Sigmoid colon (tissue), 6 donors: ENCODE measurements at regions not wholly inside any gene's neighbourhood (a gene's known extent, or its start where the extent isn't known, plus 50 kb on each side); places are given as distances from the start of the nearest gene placed in this dataset.

ENCODE experiments used
- DNase-seq: peaks from one replicate; pipeline ENCODE4 v3.0.0-alpha.2; 2019
- H3K27ac ChIP-seq, 4 donors: fragments of 200-600 bp; sonication (generic); one replicate each; pipeline ENCODE4 v1.5.1; 2016 to 2019; ENCODE audit warnings: mild to moderate bottlenecking in 1 of 4
- H3K27me3 ChIP-seq, 3 donors: fragments of 200-600 bp; sonication (generic); one replicate each; pipeline ENCODE4 v1.5.1; 2019; ENCODE audit warnings: mild to moderate bottlenecking in 1 of 3
- H3K36me3 ChIP-seq, 4 donors: fragments of 200-600 bp; sonication (generic); one replicate each; pipeline ENCODE4 v1.5.1; 2016 to 2019
- H3K4me1 ChIP-seq, 4 donors: fragments of 200-600 bp; sonication (generic); one replicate each; pipeline ENCODE4 v1.5.1; 2017 to 2019
- H3K4me3 ChIP-seq, 4 donors: fragments of 200-600 bp; sonication (generic); one replicate each; pipeline ENCODE4 v1.5.1; 2017 to 2019; ENCODE audit warnings: mild to moderate bottlenecking in 2 of 4, moderate library complexity in 1 of 4
- H3K9me3 ChIP-seq, 4 donors: fragments of 200-600 bp in 3 of 4; sonication (generic) in 3 of 4; one replicate each; pipeline versions ENCODE4 v1.5.1 to v1.6.1; 2013 to 2019
- CTCF ChIP-seq, 4 experiments: fragments of 450-650 bp in 3 of 4; fragments of 200-600 bp in 1 of 4; IDR thresholded peaks; one replicate each; pipeline ENCODE4 v1.5.1; 2016 to 2019; ENCODE audit warnings: antibody characterized with exemption in 4 of 4, mild to moderate bottlenecking in 3 of 4, moderate library complexity in 2 of 4
- EP300 ChIP-seq, 4 donors: sonication (generic); formaldehyde crosslinking; IDR thresholded peaks; one replicate each; pipeline ENCODE4 v1.6.1; 2017; ENCODE audit warnings: antibody characterized with exemption in 4 of 4
- POLR2A ChIP-seq, 2 donors: fragments of 450-650 bp; IDR thresholded peaks; one replicate each; pipeline ENCODE4 v1.6.1; 2016; ENCODE audit warnings: antibody characterized with exemption in 2 of 2, mild to moderate bottlenecking in 2 of 2, moderate library complexity in 2 of 2
- POLR2AphosphoS5 ChIP-seq, 4 donors: sonication (generic); formaldehyde crosslinking; IDR thresholded peaks; one replicate each; pipeline ENCODE4 v1.6.1; 2017; ENCODE audit warnings: antibody characterized with exemption in 4 of 4
- WGBS, 2 donors: extraction: QIAGEN DNeasy Blood & Tissue Kit; methylation state at CpG; one replicate each; pipeline ENCODE4 v1.1.7; 2013; 5-methylcytosine and 5-hydroxymethylcytosine counted together
- intact Hi-C: fragments of 100-400 bp; cut with DNase I; formaldehyde crosslinking; loops from one replicate; pipeline ENCODE4 v1.15.1; 2023
- donor health status: healthy with polysubstance abuse.
- donor health status: healthy.

GRCh38 chr18:22348521-22349316 is 69.0 kb downstream of the CTAGE1 start:
- TF ChIP-seq POLR2A (IDR thresholded peaks at IDR 0.05) (no peak), CTCF (IDR thresholded peaks at IDR 0.05) (no peak), POLR2AphosphoS5 (IDR thresholded peaks at IDR 0.05) (no peak)
- no peaks in the 10 kb centered on the region for H3K9me3 ChIP-seq
- peaks cover 0 to 28% (median 23%) of the 10 kb centered on the region in 4 donors for H3K4me1 ChIP-seq
- peak overlapping the region; percentile 23 to 58 (median 51) for H3K4me3 ChIP-seq
- peak overlapping the region; percentile 45 to 79 (median 59) for H3K27ac ChIP-seq
- no peak for DNase-seq
- 4% methylated on average over 85 of the region's 85 CpGs for WGBS, 2 donors
- intact Hi-C loops: loop anchor here (5.0 to 10.0 kb wide), 2 partner anchors 154 to 181 kb away; partner anchors contain the start of gene GATA6
- no peaks in the 10 kb centered on the region for H3K36me3 ChIP-seq
- H3K27me3 ChIP-seq: peaks cover 0 to 7% (median 0%) of the 10 kb centered on the region in 3 donors

- TF ChIP-seq POLR2AphosphoS5 (IDR thresholded peaks at IDR 0.05) (no peak), POLR2A (IDR thresholded peaks at IDR 0.05) (no peak), CTCF (IDR thresholded peaks at IDR 0.05) (no peak), EP300 (IDR thresholded peaks at IDR 0.05) (no peak)
- 4 to 12% methylated on average over 26 of the region's 26 CpGs for WGBS, 2 donors
- intact Hi-C loops: loop anchor here (5.0 to 10.0 kb wide), 2 partner anchors 153 to 181 kb away; partner anchors contain the start of gene GATA6
- H3K9me3 ChIP-seq: no peaks in the 10 kb centered on the region
- no peaks in the 10 kb centered on the region for H3K36me3 ChIP-seq
- DNase-seq: no peak
- H3K27ac ChIP-seq: peak overlapping the region; percentile 45 to 79 (median 59)
- H3K27me3 ChIP-seq: peaks cover 0 to 7% (median 0%) of the 10 kb centered on the region in 3 donors
- peak overlapping the region; percentile 23 to 58 (median 51) for H3K4me3 ChIP-seq
- H3K4me1 ChIP-seq: peaks cover 0 to 28% (median 23%) of the 10 kb centered on the region in 4 donors
These were observed 69.9 kb downstream of the CTAGE1 start for GRCh38 chr18:22347606-22348511.

GRCh38 chr18:22346953-22347605 is 70.6 kb downstream of the CTAGE1 start:
- Histone ChIP-seq H3K9me3 (no peaks in the 10 kb centered on the region), H3K4me3 (peak overlapping the region in 1 of 4 donors; percentile 1), H3K36me3 (no peaks in the 10 kb centered on the region), H3K27me3 (peaks cover 0 to 7% (median 0%) of the 10 kb centered on the region in 3 donors), H3K27ac (peak overlapping the region; percentile 24 to 79 (median 54)), H3K4me1 (peaks cover 0 to 28% (median 23%) of the 10 kb centered on the region in 4 donors)
- intact Hi-C loops: loop anchor here (5.0 to 10.0 kb wide), 2 partner anchors 152 to 180 kb away; partner anchors contain the start of gene GATA6
- TF ChIP-seq POLR2A (IDR thresholded peaks at IDR 0.05) (peak in 1 of 2 donors; percentile 34), EP300 (IDR thresholded peaks at IDR 0.05) (no peak), POLR2AphosphoS5 (IDR thresholded peaks at IDR 0.05) (peak in 2 of 4 donors; percentile 24 to 36)
- 6 to 21% methylated on average over 15 of the region's 15 CpGs for WGBS, 2 donors
- DNase-seq: peak; percentile 71

GRCh38 chr18:22346401-22346952 is 71.2 kb downstream of the CTAGE1 start:
- no peaks in the 10 kb centered on the region for H3K9me3 ChIP-seq
- H3K27me3 ChIP-seq: peaks cover 0 to 7% (median 0%) of the 10 kb centered on the region in 3 donors
- no peaks in the 10 kb centered on the region for H3K36me3 ChIP-seq
- TF ChIP-seq CTCF (IDR thresholded peaks at IDR 0.05): no peak
- TF ChIP-seq POLR2AphosphoS5 (IDR thresholded peaks at IDR 0.05): no peak
- TF ChIP-seq POLR2A (IDR thresholded peaks at IDR 0.05): no peak
- TF ChIP-seq EP300 (IDR thresholded peaks at IDR 0.05): no peak
- WGBS, 2 donors: 15 to 26% methylated on average over 2 of the region's 2 CpGs
- DNase-seq: no peak
- intact Hi-C loops: loop anchor here (5.0 to 10.0 kb wide), 2 partner anchors 152 to 179 kb away; partner anchors contain the start of gene GATA6
- H3K4me1 ChIP-seq: peaks cover 0 to 28% (median 23%) of the 10 kb centered on the region in 4 donors
- peak overlapping the region; percentile 24 to 79 (median 54) for H3K27ac ChIP-seq
- H3K4me3 ChIP-seq: peak overlapping the region in 1 of 4 donors; percentile 1
